K562 (cell line): ENCODE measurements at regions not wholly inside any gene's neighbourhood (a gene's known extent, or its start where the extent isn't known, plus 50 kb on each side); places are given as distances from the start of the nearest gene placed in this dataset.

Experiments
- SAFB2 ChIP-seq: fragments of 200-400 bp; formaldehyde crosslinking; IDR thresholded peaks from 2 replicates; pipeline ENCODE4 v1.6.1; 2018; ENCODE audit warnings: borderline replicate concordance, low read length, low read depth, moderate library complexity; ENCODE audit not compliant: severe bottlenecking
- SRSF9 ChIP-seq: fragments of 200-400 bp; formaldehyde crosslinking; IDR thresholded peaks from 2 replicates; pipeline ENCODE4 v1.6.1; 2017; ENCODE audit warnings: low read depth, low read length, borderline replicate concordance
- YBX1 ChIP-seq: fragments of 450-650 bp; IDR thresholded peaks from 2 replicates; pipeline ENCODE4 v1.7.1; 2016; ENCODE audit warnings: mild to moderate bottlenecking
- ZNF24 ChIP-seq: fragments of 450-650 bp; IDR thresholded peaks from 2 replicates; pipeline ENCODE4 v1.6.1; 2016

GRCh38 chr7:49669285-49669684 is 104.2 kb upstream of the VWC2 start:
- no peak for TF ChIP-seq ZNF24
- no peak for TF ChIP-seq SAFB2
- no peak for TF ChIP-seq SRSF9
- no peak for TF ChIP-seq YBX1
